ENCODE measurements at regions not wholly inside any gene's neighbourhood (a gene's known extent, or its start where the extent isn't known, plus 50 kb on each side); places are given as distances from the start of the nearest gene placed in this dataset.

DNA sequence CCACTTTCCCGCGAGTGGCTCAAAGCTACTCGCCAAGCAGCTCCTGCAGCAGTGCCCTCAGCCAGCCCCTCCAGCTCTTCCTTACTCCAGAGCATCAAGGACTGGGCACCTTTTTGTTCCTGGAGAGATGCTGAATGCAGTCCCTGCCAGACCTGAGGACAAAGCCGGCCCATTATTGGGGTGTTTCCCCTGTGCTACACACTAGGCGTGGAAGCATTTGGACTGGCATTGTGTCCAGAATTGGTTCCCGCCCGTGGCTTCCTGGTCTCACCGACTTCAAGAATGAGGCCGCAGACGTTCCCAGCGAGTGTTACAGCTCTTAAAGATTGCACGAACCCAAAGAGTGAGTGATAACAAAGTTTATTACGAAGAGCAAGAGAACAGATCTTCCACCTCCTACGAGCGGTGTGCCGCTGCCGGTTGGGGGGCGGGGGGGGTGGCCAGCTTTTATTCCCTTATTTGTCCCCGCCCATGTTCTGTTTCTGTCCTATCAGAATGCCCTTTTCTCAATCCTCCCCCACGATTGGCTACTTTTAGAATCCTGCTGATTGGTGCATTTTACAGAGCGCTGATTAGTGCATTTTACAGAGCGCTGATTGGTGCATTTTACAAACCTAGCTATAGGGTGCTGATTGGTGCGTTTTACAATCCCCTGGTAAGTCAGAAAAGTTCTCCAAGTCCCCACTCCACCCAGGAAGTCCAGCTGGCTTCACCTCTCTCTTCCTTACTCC is 62.4 kb downstream of the NSMCE3 start:
- TF ChIP-seq, protein P1, sequence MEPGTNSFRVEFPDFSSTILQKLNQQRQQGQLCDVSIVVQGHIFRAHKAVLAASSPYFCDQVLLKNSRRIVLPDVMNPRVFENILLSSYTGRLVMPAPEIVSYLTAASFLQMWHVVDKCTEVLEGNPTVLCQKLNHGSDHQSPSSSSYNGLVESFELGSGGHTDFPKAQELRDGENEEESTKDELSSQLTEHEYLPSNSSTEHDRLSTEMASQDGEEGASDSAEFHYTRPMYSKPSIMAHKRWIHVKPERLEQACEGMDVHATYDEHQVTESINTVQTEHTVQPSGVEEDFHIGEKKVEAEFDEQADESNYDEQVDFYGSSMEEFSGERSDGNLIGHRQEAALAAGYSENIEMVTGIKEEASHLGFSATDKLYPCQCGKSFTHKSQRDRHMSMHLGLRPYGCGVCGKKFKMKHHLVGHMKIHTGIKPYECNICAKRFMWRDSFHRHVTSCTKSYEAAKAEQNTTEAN (CRISPR knock-in tag; IDR thresholded peaks at IDR 0.05), result no peak
- TF ChIP-seq NR2C2 (CRISPR knock-in tag; IDR thresholded peaks at IDR 0.05) (no peak), ZNF317 (CRISPR knock-in tag; IDR thresholded peaks at IDR 0.05; ENCODE audit: borderline replicate concordance, low read depth) (no peak), SMAD3 (CRISPR knock-in tag; IDR thresholded peaks at IDR 0.05; ENCODE audit: borderline replicate concordance) (no peak), ETV6 (CRISPR knock-in tag; IDR thresholded peaks at IDR 0.05) (no peak), ESRRA (CRISPR knock-in tag; IDR thresholded peaks at IDR 0.05; ENCODE audit: borderline replicate concordance) (no peak), ZNF121 (CRISPR knock-in tag; IDR thresholded peaks at IDR 0.05) (no peak), ZNF396 (CRISPR knock-in tag; IDR thresholded peaks at IDR 0.05; ENCODE audit: borderline replicate concordance) (no peak), SOX15 (CRISPR knock-in tag; IDR thresholded peaks at IDR 0.05) (no peak), CREM (CRISPR knock-in tag; IDR thresholded peaks at IDR 0.05) (no peak), OVOL2 (CRISPR knock-in tag; IDR thresholded peaks at IDR 0.05; ENCODE audit: borderline replicate concordance) (no peak), ZBTB21 (CRISPR knock-in tag; IDR thresholded peaks at IDR 0.05; ENCODE audit: borderline replicate concordance) (no peak), SP1 (CRISPR knock-in tag; conservative IDR thresholded peaks at IDR 0.05) (no peak)
- TF ChIP-seq, protein P2, sequence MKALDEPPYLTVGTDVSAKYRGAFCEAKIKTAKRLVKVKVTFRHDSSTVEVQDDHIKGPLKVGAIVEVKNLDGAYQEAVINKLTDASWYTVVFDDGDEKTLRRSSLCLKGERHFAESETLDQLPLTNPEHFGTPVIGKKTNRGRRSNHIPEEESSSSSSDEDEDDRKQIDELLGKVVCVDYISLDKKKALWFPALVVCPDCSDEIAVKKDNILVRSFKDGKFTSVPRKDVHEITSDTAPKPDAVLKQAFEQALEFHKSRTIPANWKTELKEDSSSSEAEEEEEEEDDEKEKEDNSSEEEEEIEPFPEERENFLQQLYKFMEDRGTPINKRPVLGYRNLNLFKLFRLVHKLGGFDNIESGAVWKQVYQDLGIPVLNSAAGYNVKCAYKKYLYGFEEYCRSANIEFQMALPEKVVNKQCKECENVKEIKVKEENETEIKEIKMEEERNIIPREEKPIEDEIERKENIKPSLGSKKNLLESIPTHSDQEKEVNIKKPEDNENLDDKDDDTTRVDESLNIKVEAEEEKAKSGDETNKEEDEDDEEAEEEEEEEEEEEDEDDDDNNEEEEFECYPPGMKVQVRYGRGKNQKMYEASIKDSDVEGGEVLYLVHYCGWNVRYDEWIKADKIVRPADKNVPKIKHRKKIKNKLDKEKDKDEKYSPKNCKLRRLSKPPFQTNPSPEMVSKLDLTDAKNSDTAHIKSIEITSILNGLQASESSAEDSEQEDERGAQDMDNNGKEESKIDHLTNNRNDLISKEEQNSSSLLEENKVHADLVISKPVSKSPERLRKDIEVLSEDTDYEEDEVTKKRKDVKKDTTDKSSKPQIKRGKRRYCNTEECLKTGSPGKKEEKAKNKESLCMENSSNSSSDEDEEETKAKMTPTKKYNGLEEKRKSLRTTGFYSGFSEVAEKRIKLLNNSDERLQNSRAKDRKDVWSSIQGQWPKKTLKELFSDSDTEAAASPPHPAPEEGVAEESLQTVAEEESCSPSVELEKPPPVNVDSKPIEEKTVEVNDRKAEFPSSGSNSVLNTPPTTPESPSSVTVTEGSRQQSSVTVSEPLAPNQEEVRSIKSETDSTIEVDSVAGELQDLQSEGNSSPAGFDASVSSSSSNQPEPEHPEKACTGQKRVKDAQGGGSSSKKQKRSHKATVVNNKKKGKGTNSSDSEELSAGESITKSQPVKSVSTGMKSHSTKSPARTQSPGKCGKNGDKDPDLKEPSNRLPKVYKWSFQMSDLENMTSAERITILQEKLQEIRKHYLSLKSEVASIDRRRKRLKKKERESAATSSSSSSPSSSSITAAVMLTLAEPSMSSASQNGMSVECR (CRISPR knock-in tag; IDR thresholded peaks at IDR 0.05; ENCODE audit: borderline replicate concordance), result no peak
- TF ChIP-seq, protein P3, sequence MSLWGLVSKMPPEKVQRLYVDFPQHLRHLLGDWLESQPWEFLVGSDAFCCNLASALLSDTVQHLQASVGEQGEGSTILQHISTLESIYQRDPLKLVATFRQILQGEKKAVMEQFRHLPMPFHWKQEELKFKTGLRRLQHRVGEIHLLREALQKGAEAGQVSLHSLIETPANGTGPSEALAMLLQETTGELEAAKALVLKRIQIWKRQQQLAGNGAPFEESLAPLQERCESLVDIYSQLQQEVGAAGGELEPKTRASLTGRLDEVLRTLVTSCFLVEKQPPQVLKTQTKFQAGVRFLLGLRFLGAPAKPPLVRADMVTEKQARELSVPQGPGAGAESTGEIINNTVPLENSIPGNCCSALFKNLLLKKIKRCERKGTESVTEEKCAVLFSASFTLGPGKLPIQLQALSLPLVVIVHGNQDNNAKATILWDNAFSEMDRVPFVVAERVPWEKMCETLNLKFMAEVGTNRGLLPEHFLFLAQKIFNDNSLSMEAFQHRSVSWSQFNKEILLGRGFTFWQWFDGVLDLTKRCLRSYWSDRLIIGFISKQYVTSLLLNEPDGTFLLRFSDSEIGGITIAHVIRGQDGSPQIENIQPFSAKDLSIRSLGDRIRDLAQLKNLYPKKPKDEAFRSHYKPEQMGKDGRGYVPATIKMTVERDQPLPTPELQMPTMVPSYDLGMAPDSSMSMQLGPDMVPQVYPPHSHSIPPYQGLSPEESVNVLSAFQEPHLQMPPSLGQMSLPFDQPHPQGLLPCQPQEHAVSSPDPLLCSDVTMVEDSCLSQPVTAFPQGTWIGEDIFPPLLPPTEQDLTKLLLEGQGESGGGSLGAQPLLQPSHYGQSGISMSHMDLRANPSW (CRISPR knock-in tag; conservative IDR thresholded peaks at IDR 0.05; ENCODE audit: low read depth), result no peak
- TF ChIP-seq, protein P4, sequence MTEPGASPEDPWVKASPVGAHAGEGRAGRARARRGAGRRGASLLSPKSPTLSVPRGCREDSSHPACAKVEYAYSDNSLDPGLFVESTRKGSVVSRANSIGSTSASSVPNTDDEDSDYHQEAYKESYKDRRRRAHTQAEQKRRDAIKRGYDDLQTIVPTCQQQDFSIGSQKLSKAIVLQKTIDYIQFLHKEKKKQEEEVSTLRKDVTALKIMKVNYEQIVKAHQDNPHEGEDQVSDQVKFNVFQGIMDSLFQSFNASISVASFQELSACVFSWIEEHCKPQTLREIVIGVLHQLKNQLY (CRISPR knock-in tag; IDR thresholded peaks at IDR 0.05), result no peak
- TF ChIP-seq, protein P5, sequence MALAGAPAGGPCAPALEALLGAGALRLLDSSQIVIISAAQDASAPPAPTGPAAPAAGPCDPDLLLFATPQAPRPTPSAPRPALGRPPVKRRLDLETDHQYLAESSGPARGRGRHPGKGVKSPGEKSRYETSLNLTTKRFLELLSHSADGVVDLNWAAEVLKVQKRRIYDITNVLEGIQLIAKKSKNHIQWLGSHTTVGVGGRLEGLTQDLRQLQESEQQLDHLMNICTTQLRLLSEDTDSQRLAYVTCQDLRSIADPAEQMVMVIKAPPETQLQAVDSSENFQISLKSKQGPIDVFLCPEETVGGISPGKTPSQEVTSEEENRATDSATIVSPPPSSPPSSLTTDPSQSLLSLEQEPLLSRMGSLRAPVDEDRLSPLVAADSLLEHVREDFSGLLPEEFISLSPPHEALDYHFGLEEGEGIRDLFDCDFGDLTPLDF (CRISPR knock-in tag; IDR thresholded peaks at IDR 0.05), result no peak
- TF ChIP-seq, protein P6, sequence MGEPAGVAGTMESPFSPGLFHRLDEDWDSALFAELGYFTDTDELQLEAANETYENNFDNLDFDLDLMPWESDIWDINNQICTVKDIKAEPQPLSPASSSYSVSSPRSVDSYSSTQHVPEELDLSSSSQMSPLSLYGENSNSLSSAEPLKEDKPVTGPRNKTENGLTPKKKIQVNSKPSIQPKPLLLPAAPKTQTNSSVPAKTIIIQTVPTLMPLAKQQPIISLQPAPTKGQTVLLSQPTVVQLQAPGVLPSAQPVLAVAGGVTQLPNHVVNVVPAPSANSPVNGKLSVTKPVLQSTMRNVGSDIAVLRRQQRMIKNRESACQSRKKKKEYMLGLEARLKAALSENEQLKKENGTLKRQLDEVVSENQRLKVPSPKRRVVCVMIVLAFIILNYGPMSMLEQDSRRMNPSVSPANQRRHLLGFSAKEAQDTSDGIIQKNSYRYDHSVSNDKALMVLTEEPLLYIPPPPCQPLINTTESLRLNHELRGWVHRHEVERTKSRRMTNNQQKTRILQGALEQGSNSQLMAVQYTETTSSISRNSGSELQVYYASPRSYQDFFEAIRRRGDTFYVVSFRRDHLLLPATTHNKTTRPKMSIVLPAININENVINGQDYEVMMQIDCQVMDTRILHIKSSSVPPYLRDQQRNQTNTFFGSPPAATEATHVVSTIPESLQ (CRISPR knock-in tag; IDR thresholded peaks at IDR 0.05), result no peak
- TF ChIP-seq, protein P7, sequence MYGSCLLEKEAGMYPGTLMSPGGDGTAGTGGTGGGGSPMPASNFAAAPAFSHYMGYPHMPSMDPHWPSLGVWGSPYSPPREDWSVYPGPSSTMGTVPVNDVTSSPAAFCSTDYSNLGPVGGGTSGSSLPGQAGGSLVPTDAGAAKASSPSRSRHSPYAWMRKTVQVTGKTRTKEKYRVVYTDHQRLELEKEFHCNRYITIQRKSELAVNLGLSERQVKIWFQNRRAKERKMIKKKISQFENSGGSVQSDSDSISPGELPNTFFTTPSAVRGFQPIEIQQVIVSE (CRISPR knock-in tag; IDR thresholded peaks at IDR 0.05; ENCODE audit: borderline replicate concordance), result no peak
- TF ChIP-seq, protein P8, sequence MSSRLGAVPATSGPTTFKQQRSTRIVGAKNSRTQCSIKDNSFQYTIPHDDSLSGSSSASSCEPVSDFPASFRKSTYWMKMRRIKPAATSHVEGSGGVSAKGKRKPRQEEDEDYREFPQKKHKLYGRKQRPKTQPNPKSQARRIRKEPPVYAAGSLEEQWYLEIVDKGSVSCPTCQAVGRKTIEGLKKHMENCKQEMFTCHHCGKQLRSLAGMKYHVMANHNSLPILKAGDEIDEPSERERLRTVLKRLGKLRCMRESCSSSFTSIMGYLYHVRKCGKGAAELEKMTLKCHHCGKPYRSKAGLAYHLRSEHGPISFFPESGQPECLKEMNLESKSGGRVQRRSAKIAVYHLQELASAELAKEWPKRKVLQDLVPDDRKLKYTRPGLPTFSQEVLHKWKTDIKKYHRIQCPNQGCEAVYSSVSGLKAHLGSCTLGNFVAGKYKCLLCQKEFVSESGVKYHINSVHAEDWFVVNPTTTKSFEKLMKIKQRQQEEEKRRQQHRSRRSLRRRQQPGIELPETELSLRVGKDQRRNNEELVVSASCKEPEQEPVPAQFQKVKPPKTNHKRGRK (CRISPR knock-in tag; IDR thresholded peaks at IDR 0.05; ENCODE audit: borderline replicate concordance), result no peak
- DNase-seq (ENCODE audit: low spot score) (no peak), ATAC-seq (no peak)
- no peaks in the 10 kb centered on the region for H3K36me3 Mint-ChIP-seq
- ChIA-PET POLR2A (no interaction called here), CTCF (interaction anchor here (1.0 to 1.3 kb wide), 3 partner anchors 52 to 67 kb away, joined by 3 to 5 read pairs (median 4); no protein-coding TSS in a partner anchor)
- peaks cover 4% of the 10 kb centered on the region for H3K4me1 Mint-ChIP-seq
- H3K4me3 Mint-ChIP-seq, result no peak overlapping the region
- H3K9me3 Mint-ChIP-seq, result no peaks in the 10 kb centered on the region
- H3K27ac Mint-ChIP-seq, result no peak overlapping the region
- no peaks in the 10 kb centered on the region; the same call in 1 of the 2 replicates for H3K27me3 Mint-ChIP-seq (ENCODE audit: low read depth)
